Gastrocnemius medialis (tissue), 4 donors: ENCODE measurements at regions not wholly inside any gene's neighbourhood (a gene's known extent, or its start where the extent isn't known, plus 50 kb on each side); places are given as distances from the start of the nearest gene placed in this dataset.

Experiments used
- CTCF ChIP-seq, 5 experiments: fragments of 450-650 bp in 3 of 5; fragments of 200-600 bp in 2 of 5; sonication (generic) in 2 of 5; IDR thresholded peaks in 4 of 5; conservative IDR thresholded peaks in 1 of 5; 1 replicate in 4 of 5; 2 replicates in 1 of 5; pipeline ENCODE4 v1.5.1; 2016 to 2019; ENCODE audit warnings: antibody characterized with exemption in 5 of 5, mild to moderate bottlenecking in 3 of 5, moderate library complexity in 3 of 5
- POLR2A ChIP-seq, 2 donors: fragments of 450-650 bp; IDR thresholded peaks; one replicate each; pipeline ENCODE4 v1.6.1; 2017; ENCODE audit warnings: antibody characterized with exemption in 2 of 2, mild to moderate bottlenecking in 2 of 2, moderate library complexity in 2 of 2

GRCh38 chr14:85317491-85318021 lies 212.4 kb upstream of the FLRT2 start:
- no peak for TF ChIP-seq CTCF (IDR thresholded peaks at IDR 0.05 in 4 of 5, conservative IDR thresholded peaks at IDR 0.05 in 1 of 5)
- TF ChIP-seq POLR2A (IDR thresholded peaks at IDR 0.05): no peak
